Mesenchymal stem cell (in vitro differentiated cells and primary cell): ENCODE measurements at regions not wholly inside any gene's neighbourhood (a gene's known extent, or its start where the extent isn't known, plus 50 kb on each side); places are given as distances from the start of the nearest gene placed in this dataset.

ENCODE experiments used
- DNase-seq: peaks from one replicate; pipeline ENCODE4 v3.0.0-alpha.2; 2013
- H2AFZ ChIP-seq: one replicate; pipeline ENCODE4 v1.6.1; 2013; ENCODE audit warnings: low read depth, mild to moderate bottlenecking, control low read depth, inconsistent platforms, low read length, moderate library complexity
- H2AK5ac ChIP-seq: 2 replicates; pipeline ENCODE4 v1.6.1; 2013; ENCODE audit warnings: low read length, moderate library complexity, mild to moderate bottlenecking, inconsistent platforms; ENCODE audit not compliant: severe bottlenecking
- H2BK120ac ChIP-seq: one replicate; pipeline ENCODE4 v1.6.1; 2013; ENCODE audit warnings: low read depth, mild to moderate bottlenecking, inconsistent platforms, low read length, moderate library complexity
- H2BK12ac ChIP-seq, 2 experiments: one replicate each; pipeline ENCODE4 v1.6.1; 2013; ENCODE audit warnings: inconsistent platforms in 2 of 2, low read length in 2 of 2, mild to moderate bottlenecking in 2 of 2, moderate library complexity in 2 of 2, control low read depth in 1 of 2
- H2BK15ac ChIP-seq: one replicate; pipeline ENCODE4 v1.6.1; 2013; ENCODE audit warnings: mild to moderate bottlenecking, low read depth, inconsistent platforms; ENCODE audit not compliant: poor library complexity, severe bottlenecking
- H2BK5ac ChIP-seq: 2 replicates; pipeline ENCODE4 v1.6.1; 2013; ENCODE audit warnings: low read depth, mild to moderate bottlenecking, low read length, control low read depth, inconsistent platforms; ENCODE audit not compliant: poor library complexity, severe bottlenecking
- H3K14ac ChIP-seq, 2 experiments: one replicate each; pipeline ENCODE4 v1.6.1; 2013; ENCODE audit warnings: inconsistent platforms in 2 of 2, low read length in 2 of 2, control low read depth in 1 of 2, mild to moderate bottlenecking in 1 of 2, moderate library complexity in 1 of 2
- H3K18ac ChIP-seq, 2 experiments: one replicate each; pipeline ENCODE4 v1.6.1; 2013; ENCODE audit warnings: inconsistent platforms in 2 of 2, low read length in 2 of 2, control low read depth in 1 of 2, low read depth in 1 of 2, mild to moderate bottlenecking in 1 of 2
- H3K23ac ChIP-seq, 2 experiments: one replicate each; pipeline ENCODE4 v1.6.1; 2013; ENCODE audit warnings: inconsistent platforms in 2 of 2, low read length in 2 of 2, mild to moderate bottlenecking in 2 of 2, moderate library complexity in 2 of 2, control low read depth in 1 of 2
- H3K27ac ChIP-seq: 2 replicates; pipeline ENCODE4 v1.5.1; 2013; ENCODE audit warnings: mild to moderate bottlenecking, moderate library complexity, low read length, control low read depth, inconsistent platforms; ENCODE audit not compliant: poor library complexity, severe bottlenecking
- H3K27me3 ChIP-seq, 2 experiments: 2 replicates each; pipeline versions ENCODE4 v1.6.1 to v1.7.0; 2013; ENCODE audit warnings: low read length in 2 of 2, mild to moderate bottlenecking in 2 of 2, moderate library complexity in 2 of 2, control low read depth in 1 of 2, inconsistent platforms in 1 of 2; ENCODE audit not compliant: control insufficient read depth in 1 of 2, insufficient read depth in 1 of 2
- H3K36me3 ChIP-seq, 2 experiments: 2 replicates each; pipeline versions ENCODE4 v1.6.1 to v1.7.0; 2013; ENCODE audit warnings: low read length in 2 of 2, control low read depth in 1 of 2, inconsistent platforms in 1 of 2, low read depth in 1 of 2, mild to moderate bottlenecking in 1 of 2; ENCODE audit not compliant: insufficient read depth in 2 of 2, control insufficient read depth in 1 of 2
- H3K4ac ChIP-seq, 2 experiments: one replicate each; pipeline ENCODE4 v1.6.1; 2013; ENCODE audit warnings: inconsistent platforms in 2 of 2, low read length in 2 of 2, mild to moderate bottlenecking in 2 of 2, moderate library complexity in 2 of 2, control low read depth in 1 of 2, low read depth in 1 of 2
- H3K4me1 ChIP-seq: 2 replicates; pipeline ENCODE4 v1.6.1; 2013; ENCODE audit warnings: low read depth, low read length, control low read depth; ENCODE audit not compliant: control insufficient read depth, insufficient read depth
- H3K4me2 ChIP-seq: 2 replicates; pipeline ENCODE4 v1.6.1; 2013; ENCODE audit warnings: low read length, mild to moderate bottlenecking, inconsistent platforms; ENCODE audit not compliant: poor library complexity, severe bottlenecking
- H3K4me3 ChIP-seq, 2 experiments: 2 replicates each; pipeline versions ENCODE4 v1.5.1 to v1.7.0; 2013; ENCODE audit warnings: low read length in 2 of 2, mild to moderate bottlenecking in 2 of 2, control low read depth in 1 of 2, low read depth in 1 of 2; ENCODE audit not compliant: insufficient read depth in 1 of 2
- H3K79me1 ChIP-seq: replicated peaks from 2 replicates; pipeline ENCODE4 v1.6.1; 2013; ENCODE audit warnings: mild to moderate bottlenecking, control low read depth, low read length, inconsistent platforms; ENCODE audit not compliant: poor library complexity, severe bottlenecking
- H3K9ac ChIP-seq: 2 replicates; pipeline ENCODE4 v1.7.0; 2013; ENCODE audit warnings: mild to moderate bottlenecking, low read length, moderate library complexity
- H3K9me3 ChIP-seq: 2 replicates; pipeline ENCODE4 v1.7.0; 2013; ENCODE audit warnings: mild to moderate bottlenecking, low read length; ENCODE audit not compliant: control insufficient read depth
- H4K8ac ChIP-seq: one replicate; pipeline ENCODE4 v1.6.1; 2013; ENCODE audit warnings: inconsistent platforms, mild to moderate bottlenecking, low read length, moderate library complexity
- H4K91ac ChIP-seq: one replicate; pipeline ENCODE4 v1.6.1; 2013; ENCODE audit warnings: mild to moderate bottlenecking, low read length, inconsistent platforms
- WGBS: methylation state at CpG from one replicate; pipeline ENCODE4 v1.1.7; 2013; ENCODE audit warnings: mixed read lengths; 5-methylcytosine and 5-hydroxymethylcytosine counted together

DNA sequence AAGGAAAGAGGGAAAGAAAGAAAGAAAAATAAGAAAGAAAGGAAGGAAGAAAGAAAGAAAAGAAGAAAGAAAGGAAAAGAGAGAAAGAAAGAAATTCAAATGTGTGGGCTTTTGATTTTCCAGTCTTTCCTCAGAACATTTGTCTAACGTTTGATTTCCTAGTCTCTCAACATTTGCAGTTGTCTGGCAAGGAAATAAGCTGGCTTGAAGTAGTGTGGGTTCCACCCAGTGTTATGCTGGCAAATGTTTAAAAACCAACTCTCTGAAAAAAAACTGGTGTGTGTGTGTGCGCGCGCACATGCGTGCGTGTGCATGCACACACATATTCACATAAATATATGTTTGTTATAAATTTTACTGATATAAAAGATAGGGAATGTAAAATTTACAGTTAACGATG lies 54.6 kb upstream of the C3orf49 start:
- 88% methylated on average over 1 of the region's 7 CpGs for WGBS
- Histone ChIP-seq H2BK5ac (no peak overlapping the region), H3K14ac (no peak overlapping the region), H2AFZ (no peak overlapping the region), H2BK12ac (no peak overlapping the region), H2AK5ac (no peak overlapping the region), H3K4me2 (no peak overlapping the region), H3K4me1 (no peaks in the 10 kb centered on the region), H3K27me3 (no peaks in the 10 kb centered on the region), H2BK15ac (no peak overlapping the region), H3K23ac (no peak overlapping the region), H4K91ac (no peak overlapping the region), H3K4me3 (no peak overlapping the region), H3K36me3 (no peaks in the 10 kb centered on the region), H3K9me3 (no peaks in the 10 kb centered on the region), H4K8ac (no peak overlapping the region), H3K4ac (no peak overlapping the region), H3K27ac (no peak overlapping the region), H3K9ac (peak overlapping the region; percentile 46), H3K18ac (no peak overlapping the region), H3K79me1 (no peaks in the 10 kb centered on the region), H2BK120ac (no peak overlapping the region)
- DNase-seq, result no peak

DNA sequence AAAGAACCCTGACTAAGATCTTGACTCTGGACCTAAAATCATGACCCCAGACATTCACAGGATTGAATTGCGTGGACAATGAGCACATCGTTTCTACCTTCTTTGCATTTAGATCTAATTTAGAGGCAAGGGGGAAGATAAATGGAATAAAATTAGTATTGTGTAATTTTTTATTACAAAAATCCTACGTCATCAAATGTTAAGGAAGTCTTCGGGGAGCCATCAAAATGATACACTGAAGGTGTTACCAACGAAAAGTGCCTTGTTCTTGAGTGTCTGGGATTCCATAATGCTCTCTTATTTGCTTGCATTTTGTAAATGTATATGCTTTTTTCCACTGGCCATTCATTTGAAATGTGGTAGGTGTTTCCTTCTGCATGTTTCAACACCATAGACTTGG lies 52.8 kb upstream of the C3orf49 start:
- Histone ChIP-seq H2BK120ac (no peak overlapping the region), H3K4ac (no peak overlapping the region), H3K4me2 (no peak overlapping the region), H3K9ac (no peak overlapping the region), H2BK5ac (no peak overlapping the region), H3K27ac (no peak overlapping the region), H3K14ac (no peak overlapping the region), H3K27me3 (no peaks in the 10 kb centered on the region), H3K4me1 (no peaks in the 10 kb centered on the region), H4K8ac (no peak overlapping the region), H2AK5ac (no peak overlapping the region), H3K79me1 (no peaks in the 10 kb centered on the region), H2BK12ac (no peak overlapping the region), H3K9me3 (no peaks in the 10 kb centered on the region), H2BK15ac (no peak overlapping the region), H2AFZ (no peak overlapping the region), H3K18ac (no peak overlapping the region), H3K36me3 (no peaks in the 10 kb centered on the region), H3K23ac (no peak overlapping the region), H3K4me3 (no peak overlapping the region), H4K91ac (no peak overlapping the region)
- DNase-seq, result no peak
- WGBS, result 86% methylated on average over 5 of the region's 5 CpGs

DNA sequence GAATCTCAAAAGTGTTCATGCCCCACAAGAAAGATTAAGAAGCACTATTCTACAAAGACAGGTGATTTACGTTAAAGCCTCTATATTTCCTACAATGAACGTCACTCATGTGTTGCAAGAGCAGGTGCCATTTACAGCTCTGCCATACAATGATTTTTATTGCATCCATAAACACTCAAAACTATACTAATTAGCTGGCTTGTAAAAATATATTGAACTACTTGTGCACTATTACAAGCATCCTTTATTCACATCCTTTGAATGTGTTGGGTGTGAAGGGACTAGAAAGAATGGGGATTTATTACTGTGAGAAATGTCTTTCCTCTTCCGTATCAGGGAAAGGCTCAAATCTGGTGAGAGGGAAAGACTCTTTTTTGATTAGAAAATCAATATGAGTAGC lies 50.7 kb upstream of the C3orf49 start:
- Histone ChIP-seq H3K18ac (no peak overlapping the region), H3K79me1 (no peaks in the 10 kb centered on the region), H3K4me3 (no peak overlapping the region), H2BK5ac (no peak overlapping the region), H3K9me3 (no peaks in the 10 kb centered on the region), H2AK5ac (no peak overlapping the region), H2BK12ac (no peak overlapping the region), H3K4me1 (no peaks in the 10 kb centered on the region), H3K14ac (no peak overlapping the region), H3K27me3 (no peaks in the 10 kb centered on the region), H4K8ac (no peak overlapping the region), H3K27ac (no peak overlapping the region), H3K4ac (no peak overlapping the region), H3K23ac (no peak overlapping the region), H3K9ac (no peak overlapping the region), H4K91ac (no peak overlapping the region), H3K36me3 (no peaks in the 10 kb centered on the region), H3K4me2 (no peak overlapping the region), H2AFZ (no peak overlapping the region), H2BK120ac (no peak overlapping the region), H2BK15ac (no peak overlapping the region)
- WGBS, result 68% methylated on average over 3 of the region's 3 CpGs
- DNase-seq, result no peak

DNA sequence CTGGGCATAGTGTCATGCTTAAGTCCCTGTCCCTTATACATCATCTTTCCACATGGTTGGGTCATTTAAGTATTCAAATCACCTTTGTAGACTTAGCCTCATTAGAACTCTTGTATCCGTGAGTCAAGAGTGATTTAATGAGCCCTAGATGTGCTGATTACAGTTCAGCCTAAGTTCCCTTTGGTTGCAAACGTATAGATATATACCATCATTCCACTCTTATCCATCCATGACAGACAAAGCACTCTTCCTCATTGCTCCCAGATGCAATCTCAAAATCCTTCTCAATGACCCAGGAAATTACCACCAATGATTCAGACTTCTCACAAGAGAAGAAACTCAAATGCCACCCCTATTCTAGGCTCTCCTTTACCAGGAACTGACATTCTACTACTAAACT lies 50.2 kb upstream of the C3orf49 start:
- H3K27ac ChIP-seq, result no peak overlapping the region
- H3K23ac ChIP-seq, result no peak overlapping the region
- H3K9me3 ChIP-seq, result no peaks in the 10 kb centered on the region
- H3K4me3 ChIP-seq, result no peak overlapping the region
- 45% methylated on average over 2 of the region's 2 CpGs for WGBS
- H3K36me3 ChIP-seq, result no peaks in the 10 kb centered on the region
- no peak overlapping the region for H4K8ac ChIP-seq
- no peaks in the 10 kb centered on the region for H3K27me3 ChIP-seq
- no peak overlapping the region for H2AK5ac ChIP-seq
- no peak for DNase-seq
- no peak overlapping the region for H3K4ac ChIP-seq
- no peak overlapping the region for H4K91ac ChIP-seq
- H3K9ac ChIP-seq, result no peak overlapping the region
- no peak overlapping the region for H2BK5ac ChIP-seq
- no peak overlapping the region for H2BK120ac ChIP-seq
- no peak overlapping the region for H2AFZ ChIP-seq
- no peaks in the 10 kb centered on the region for H3K4me1 ChIP-seq
- H3K4me2 ChIP-seq, result no peak overlapping the region
- H3K18ac ChIP-seq, result no peak overlapping the region
- no peak overlapping the region for H3K14ac ChIP-seq
- no peak overlapping the region for H2BK12ac ChIP-seq
- no peaks in the 10 kb centered on the region for H3K79me1 ChIP-seq
- H2BK15ac ChIP-seq, result no peak overlapping the region
